ENCODE measurements at regions not wholly inside any gene's neighbourhood (a gene's known extent, or its start where the extent isn't known, plus 50 kb on each side); places are given as distances from the start of the nearest gene placed in this dataset.

DNA sequence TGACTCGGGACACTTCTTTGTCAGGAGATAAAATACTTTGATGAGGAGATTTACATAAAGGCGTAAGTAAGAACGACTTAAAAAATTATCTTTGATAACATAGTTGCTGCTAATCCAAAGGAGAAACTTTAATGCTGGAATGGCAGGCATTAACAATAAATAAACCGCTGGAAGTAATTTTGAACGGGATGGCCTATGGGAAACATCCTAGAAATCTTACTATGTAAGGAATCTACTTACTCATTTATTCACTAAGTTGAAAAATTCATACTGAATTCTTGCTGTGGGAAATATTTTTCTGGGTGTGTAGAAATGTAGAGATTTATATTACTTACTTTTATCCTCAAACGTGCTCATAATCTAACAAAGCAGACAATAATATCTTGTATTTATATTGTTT, 425.7 kb upstream of the ZFP42 start:
- BruUV-seq (replicated peaks), result no TSS peak
- CTCF ChIA-PET, result no interaction called here

DNA sequence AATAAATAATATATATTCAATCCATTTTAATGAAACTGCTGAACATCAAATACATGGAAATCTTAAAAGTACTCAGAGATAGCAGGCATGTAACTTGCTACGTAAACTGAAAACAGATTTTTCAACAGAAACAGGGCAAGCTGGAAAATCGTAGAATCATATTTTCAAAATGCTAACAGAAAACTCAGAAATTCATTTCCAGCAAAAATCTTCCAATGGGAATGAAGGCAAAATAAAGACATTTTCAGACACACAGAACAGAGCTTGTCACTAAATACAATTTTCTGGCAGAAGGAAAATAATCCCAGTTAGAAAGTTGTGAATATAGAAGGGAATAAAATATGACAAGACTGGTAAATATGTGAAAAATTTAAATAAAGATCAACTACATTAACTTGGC, 419.9 kb upstream of the ZFP42 start:
- Histone ChIP-seq H3K36me3 (ENCODE audit: insufficient read depth, low read length, poor library complexity, severe bottlenecking) (no peaks in the 10 kb centered on the region), H3K27ac (ENCODE audit: low read depth, low read length, poor library complexity, severe bottlenecking) (no peak overlapping the region), H3K4me1 (ENCODE audit: insufficient read depth, low read length, poor library complexity, severe bottlenecking) (no peaks in the 10 kb centered on the region), H3K4me3 (ENCODE audit: low read depth, low read length, poor library complexity, severe bottlenecking) (no peak overlapping the region), H3K27me3 (replicated peaks; ENCODE audit: insufficient read depth, low read depth, low read length, poor library complexity) (peaks cover 23% of the 10 kb centered on the region), H3K9me3 (ENCODE audit: low read depth, low read length, poor library complexity, severe bottlenecking) (no peaks in the 10 kb centered on the region)
- BruUV-seq (replicated peaks), result no TSS peak
- CTCF ChIA-PET, result no interaction called here
- intact Hi-C loops (cut with micrococcal nuclease; ENCODE audit: unreplicated experiment), result no loop called here
- TF ChIP-seq, protein P1, sequence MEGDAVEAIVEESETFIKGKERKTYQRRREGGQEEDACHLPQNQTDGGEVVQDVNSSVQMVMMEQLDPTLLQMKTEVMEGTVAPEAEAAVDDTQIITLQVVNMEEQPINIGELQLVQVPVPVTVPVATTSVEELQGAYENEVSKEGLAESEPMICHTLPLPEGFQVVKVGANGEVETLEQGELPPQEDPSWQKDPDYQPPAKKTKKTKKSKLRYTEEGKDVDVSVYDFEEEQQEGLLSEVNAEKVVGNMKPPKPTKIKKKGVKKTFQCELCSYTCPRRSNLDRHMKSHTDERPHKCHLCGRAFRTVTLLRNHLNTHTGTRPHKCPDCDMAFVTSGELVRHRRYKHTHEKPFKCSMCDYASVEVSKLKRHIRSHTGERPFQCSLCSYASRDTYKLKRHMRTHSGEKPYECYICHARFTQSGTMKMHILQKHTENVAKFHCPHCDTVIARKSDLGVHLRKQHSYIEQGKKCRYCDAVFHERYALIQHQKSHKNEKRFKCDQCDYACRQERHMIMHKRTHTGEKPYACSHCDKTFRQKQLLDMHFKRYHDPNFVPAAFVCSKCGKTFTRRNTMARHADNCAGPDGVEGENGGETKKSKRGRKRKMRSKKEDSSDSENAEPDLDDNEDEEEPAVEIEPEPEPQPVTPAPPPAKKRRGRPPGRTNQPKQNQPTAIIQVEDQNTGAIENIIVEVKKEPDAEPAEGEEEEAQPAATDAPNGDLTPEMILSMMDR (conservative IDR thresholded peaks at IDR 0.05; ENCODE audit: low read depth, low read length), result no peak
- TF ChIP-seq EZH2 (IDR thresholded peaks at IDR 0.05; ENCODE audit: borderline replicate concordance, low read depth, low read length, poor library complexity, severe bottlenecking), result no peak
- DNase-seq (ENCODE audit: low spot score), result no peak
- POLR2A ChIA-PET (ENCODE audit: low non-redundant PET), result no interaction called here

More for the DNA sequence above, 425.7 kb upstream of the ZFP42 start:
- no peak for TF ChIP-seq EZH2 (IDR thresholded peaks at IDR 0.05; ENCODE audit: borderline replicate concordance, low read depth, low read length, poor library complexity, severe bottlenecking)
- TF ChIP-seq, protein P1 (conservative IDR thresholded peaks at IDR 0.05; ENCODE audit: low read depth, low read length), result no peak
- H3K4me1 ChIP-seq (ENCODE audit: insufficient read depth, low read length, poor library complexity, severe bottlenecking), result no peaks in the 10 kb centered on the region
- no peak overlapping the region for H3K27ac ChIP-seq (ENCODE audit: low read depth, low read length, poor library complexity, severe bottlenecking)
- no peak for DNase-seq (ENCODE audit: low spot score)
- H3K27me3 ChIP-seq (replicated peaks; ENCODE audit: insufficient read depth, low read depth, low read length, poor library complexity), result peaks cover 14% of the 10 kb centered on the region
- H3K36me3 ChIP-seq (ENCODE audit: insufficient read depth, low read length, poor library complexity, severe bottlenecking), result no peaks in the 10 kb centered on the region
- intact Hi-C loops (cut with micrococcal nuclease; ENCODE audit: unreplicated experiment), result no loop called here
- H3K4me3 ChIP-seq (ENCODE audit: low read depth, low read length, poor library complexity, severe bottlenecking), result no peak overlapping the region
- POLR2A ChIA-PET (ENCODE audit: low non-redundant PET), result no interaction called here
- H3K9me3 ChIP-seq (ENCODE audit: low read depth, low read length, poor library complexity, severe bottlenecking), result no peaks in the 10 kb centered on the region

DNA sequence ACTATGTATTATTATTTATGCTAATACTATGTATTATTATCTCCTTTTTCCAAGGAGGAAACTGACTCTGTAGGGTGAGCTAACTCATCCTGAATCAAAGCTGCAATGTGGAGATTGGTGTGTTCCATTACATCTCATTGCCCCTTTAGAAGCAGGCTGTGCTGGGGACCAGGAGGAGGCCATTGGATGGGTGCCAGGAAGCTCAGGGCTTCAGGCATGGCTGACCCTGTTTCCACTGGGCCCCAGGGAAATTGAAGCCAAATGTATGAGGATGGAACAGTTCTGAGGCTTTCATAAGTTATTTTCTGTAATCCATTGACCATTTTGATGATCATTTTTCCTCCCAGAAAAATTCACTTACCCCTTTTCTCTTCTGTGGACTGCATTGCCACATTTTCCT, 418.8 kb upstream of the ZFP42 start:
- intact Hi-C loops (cut with micrococcal nuclease; ENCODE audit: unreplicated experiment), result no loop called here
- POLR2A ChIA-PET (ENCODE audit: low non-redundant PET), result no interaction called here
- Histone ChIP-seq H3K4me1 (ENCODE audit: insufficient read depth, low read length, poor library complexity, severe bottlenecking) (no peaks in the 10 kb centered on the region), H3K4me3 (ENCODE audit: low read depth, low read length, poor library complexity, severe bottlenecking) (no peak overlapping the region), H3K27me3 (replicated peaks; ENCODE audit: insufficient read depth, low read depth, low read length, poor library complexity) (peaks cover 23% of the 10 kb centered on the region), H3K36me3 (ENCODE audit: insufficient read depth, low read length, poor library complexity, severe bottlenecking) (no peaks in the 10 kb centered on the region), H3K9me3 (ENCODE audit: low read depth, low read length, poor library complexity, severe bottlenecking) (no peaks in the 10 kb centered on the region), H3K27ac (ENCODE audit: low read depth, low read length, poor library complexity, severe bottlenecking) (no peak overlapping the region)
- CTCF ChIA-PET, result no interaction called here
- TF ChIP-seq EZH2 (IDR thresholded peaks at IDR 0.05; ENCODE audit: borderline replicate concordance, low read depth, low read length, poor library complexity, severe bottlenecking), result no peak
- TF ChIP-seq, protein P1 (conservative IDR thresholded peaks at IDR 0.05; ENCODE audit: low read depth, low read length), result no peak
- DNase-seq (ENCODE audit: low spot score), result no peak
- no TSS peak for BruUV-seq (replicated peaks)

Data from A673 (cell line).